GM06990 (cell line): ENCODE measurements at regions not wholly inside any gene's neighbourhood (a gene's known extent, or its start where the extent isn't known, plus 50 kb on each side); places are given as distances from the start of the nearest gene placed in this dataset.

Experiments used
- DNase-seq: peaks from one replicate; pipeline ENCODE4 v3.0.0-alpha.2; 2011; ENCODE audit not compliant: insufficient read length; ENCODE audit errors: extremely low read depth
- H3K27me3 ChIP-seq: replicated peaks from 2 replicates; pipeline ENCODE4 v1.6.0; 2011; ENCODE audit warnings: low read length; ENCODE audit not compliant: control insufficient read depth, insufficient read depth
- H3K36me3 ChIP-seq: 2 replicates; pipeline ENCODE4 v1.5.1; 2011; ENCODE audit warnings: low read length; ENCODE audit not compliant: control insufficient read depth, insufficient read depth
- H3K4me3 ChIP-seq: replicated peaks from 2 replicates; pipeline ENCODE4 v1.5.1; 2011; ENCODE audit warnings: low read depth, mild to moderate bottlenecking, control low read depth, low read length
- TF ChIP-seq, protein P1 (sequence below): IDR thresholded peaks from 2 replicates; pipeline ENCODE4 v1.5.1; 2011; ENCODE audit warnings: low read length, control low read depth, mild to moderate bottlenecking, inconsistent platforms; ENCODE audit not compliant: insufficient read depth, poor library complexity, severe bottlenecking

DNA sequence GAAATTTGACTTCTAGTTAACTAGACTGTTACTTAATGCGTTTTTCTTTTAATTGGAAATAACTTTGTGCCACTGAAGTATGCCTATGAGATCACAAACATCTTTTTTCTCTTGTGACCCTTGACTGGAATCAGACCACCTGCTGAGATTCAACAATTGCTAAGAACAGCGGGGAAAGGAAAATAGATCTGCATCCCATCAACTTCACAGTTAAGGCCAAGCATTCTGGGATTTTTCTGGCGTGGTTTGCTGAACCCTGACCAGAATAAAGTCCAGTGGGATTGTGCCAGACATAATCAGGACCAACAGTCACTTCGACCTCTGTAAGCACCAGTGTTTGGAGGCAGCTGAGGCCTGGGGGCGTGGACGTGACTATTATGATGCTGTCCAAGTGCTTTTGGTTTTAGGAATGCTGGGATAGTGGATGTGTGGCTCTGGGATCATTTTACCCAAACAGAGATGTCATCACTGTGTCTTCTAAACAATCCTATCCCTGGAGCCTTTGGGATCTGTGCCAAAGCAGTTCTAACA is 373.3 kb upstream of the PRKCQ start:
- no peaks in the 10 kb centered on the region for H3K36me3 ChIP-seq
- H3K27me3 ChIP-seq, result no peaks in the 10 kb centered on the region
- TF ChIP-seq, protein P1, sequence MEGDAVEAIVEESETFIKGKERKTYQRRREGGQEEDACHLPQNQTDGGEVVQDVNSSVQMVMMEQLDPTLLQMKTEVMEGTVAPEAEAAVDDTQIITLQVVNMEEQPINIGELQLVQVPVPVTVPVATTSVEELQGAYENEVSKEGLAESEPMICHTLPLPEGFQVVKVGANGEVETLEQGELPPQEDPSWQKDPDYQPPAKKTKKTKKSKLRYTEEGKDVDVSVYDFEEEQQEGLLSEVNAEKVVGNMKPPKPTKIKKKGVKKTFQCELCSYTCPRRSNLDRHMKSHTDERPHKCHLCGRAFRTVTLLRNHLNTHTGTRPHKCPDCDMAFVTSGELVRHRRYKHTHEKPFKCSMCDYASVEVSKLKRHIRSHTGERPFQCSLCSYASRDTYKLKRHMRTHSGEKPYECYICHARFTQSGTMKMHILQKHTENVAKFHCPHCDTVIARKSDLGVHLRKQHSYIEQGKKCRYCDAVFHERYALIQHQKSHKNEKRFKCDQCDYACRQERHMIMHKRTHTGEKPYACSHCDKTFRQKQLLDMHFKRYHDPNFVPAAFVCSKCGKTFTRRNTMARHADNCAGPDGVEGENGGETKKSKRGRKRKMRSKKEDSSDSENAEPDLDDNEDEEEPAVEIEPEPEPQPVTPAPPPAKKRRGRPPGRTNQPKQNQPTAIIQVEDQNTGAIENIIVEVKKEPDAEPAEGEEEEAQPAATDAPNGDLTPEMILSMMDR, result no peak
- H3K4me3 ChIP-seq, result no peak overlapping the region
- DNase-seq, result no peak

GRCh38 chr10:6951732-6952131 is 371.7 kb upstream of the PRKCQ start:
- Histone ChIP-seq H3K27me3 (no peaks in the 10 kb centered on the region), H3K4me3 (no peak overlapping the region), H3K36me3 (no peaks in the 10 kb centered on the region)
- no peak for DNase-seq
- TF ChIP-seq, protein P1, result no peak

GRCh38 chr10:6950133-6950532 is 370.1 kb upstream of the PRKCQ start:
- H3K36me3 ChIP-seq, result no peaks in the 10 kb centered on the region
- no peak overlapping the region for H3K4me3 ChIP-seq
- TF ChIP-seq, protein P1, result no peak
- no peak for DNase-seq
- H3K27me3 ChIP-seq, result no peaks in the 10 kb centered on the region

- no peak for DNase-seq
- no peak overlapping the region for H3K4me3 ChIP-seq
- H3K27me3 ChIP-seq, result peaks cover 2% of the 10 kb centered on the region; the same call in 1 of the 2 replicates
- TF ChIP-seq, protein P1, result no peak
- H3K36me3 ChIP-seq, result no peaks in the 10 kb centered on the region
These were observed 364.4 kb upstream of the PRKCQ start for GRCh38 chr10:6944436-6944835.

DNA sequence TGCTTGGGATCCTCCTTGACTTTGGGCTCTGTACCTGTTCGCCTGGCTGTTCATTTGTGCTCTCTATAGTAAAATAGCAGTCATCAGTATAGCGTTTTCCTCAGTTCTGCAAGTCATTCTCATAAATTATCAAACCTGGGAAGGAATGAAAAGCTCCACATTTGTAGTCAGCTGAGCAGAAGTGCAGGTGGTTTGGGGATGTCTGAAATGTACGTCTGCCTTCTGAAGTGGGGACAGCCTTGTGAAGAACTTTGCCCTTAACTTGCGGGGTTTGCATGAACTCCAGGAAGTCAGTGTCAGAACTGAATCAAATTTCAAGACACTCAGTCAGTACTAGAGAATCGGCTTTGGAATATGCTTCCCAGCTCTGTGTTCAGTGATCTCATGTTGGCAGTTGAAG is 358.3 kb upstream of the PRKCQ start:
- Histone ChIP-seq H3K36me3 (no peaks in the 10 kb centered on the region), H3K27me3 (peaks cover 3% of the 10 kb centered on the region; the same call in 1 of the 2 replicates), H3K4me3 (no peak overlapping the region)
- TF ChIP-seq, protein P1, result no peak
- no peak for DNase-seq

DNA sequence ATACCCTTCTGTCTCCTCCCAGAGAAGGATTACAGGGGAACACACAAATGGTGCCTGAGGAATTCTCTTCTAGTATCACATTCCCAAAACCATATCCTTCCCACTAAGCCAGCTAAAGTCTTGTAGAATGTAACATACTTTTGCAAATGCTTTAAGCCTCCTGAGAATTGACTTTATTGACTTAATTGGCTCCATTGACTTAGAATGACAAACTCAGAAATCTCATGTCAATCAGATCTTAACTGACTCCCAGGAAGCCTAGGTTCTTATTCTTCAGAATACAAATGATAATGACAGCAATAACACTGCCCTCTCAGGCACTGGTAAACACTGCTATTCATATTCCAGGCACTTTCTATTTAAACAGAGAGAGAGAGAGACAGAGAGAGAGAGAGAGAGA is 356.9 kb upstream of the PRKCQ start:
- Histone ChIP-seq H3K4me3 (no peak overlapping the region), H3K27me3 (peaks cover 3% of the 10 kb centered on the region; the same call in 1 of the 2 replicates), H3K36me3 (no peaks in the 10 kb centered on the region)
- DNase-seq, result no peak
- TF ChIP-seq, protein P1, result no peak
